Neutrophil (primary cell): ENCODE measurements at regions not wholly inside any gene's neighbourhood (a gene's known extent, or its start where the extent isn't known, plus 50 kb on each side); places are given as distances from the start of the nearest gene placed in this dataset.
"Not testable (repeated sequence)": the region's sequence is repeated elsewhere in the genome, so short reads cannot be mapped to it uniquely, and the experiment has no call there.

ENCODE experiments used
- H3K27ac ChIP-seq: fragments of 200-600 bp; sonication (generic); 2 replicates; pipeline ENCODE4 v1.5.1; 2016; ENCODE audit warnings: mild to moderate bottlenecking, moderate library complexity
- H3K27me3 ChIP-seq: fragments of 200-600 bp; sonication (generic); 2 replicates; pipeline ENCODE4 v1.6.0; 2016; ENCODE audit warnings: mild to moderate bottlenecking
- H3K36me3 ChIP-seq: fragments of 200-600 bp; sonication (generic); 2 replicates; pipeline ENCODE4 v1.5.1; 2017
- H3K4me1 ChIP-seq, 2 experiments: fragments of 200-600 bp in 1 of 2; sonication (generic) in 1 of 2; 1 replicate in 1 of 2; 2 replicates in 1 of 2; pipeline versions ENCODE4 v1.5.1 to v1.6.1; 2013 to 2016; ENCODE audit warnings: low read depth in 1 of 2, low read length in 1 of 2, mild to moderate bottlenecking in 1 of 2, moderate library complexity in 1 of 2; ENCODE audit not compliant: control insufficient read depth in 1 of 2, insufficient read depth in 1 of 2
- H3K4me3 ChIP-seq, 2 experiments: fragments of 200-600 bp in 1 of 2; sonication (generic) in 1 of 2; 1 replicate in 1 of 2; 2 replicates in 1 of 2; pipeline ENCODE4 v1.5.1; 2013 to 2016; ENCODE audit warnings: low read depth in 1 of 2, low read length in 1 of 2, mild to moderate bottlenecking in 1 of 2, moderate library complexity in 1 of 2
- H3K9me3 ChIP-seq: fragments of 200-600 bp; sonication (generic); 2 replicates; pipeline ENCODE4 v1.5.1; 2016
- CTCF ChIP-seq: fragments of 200-600 bp; sonication (generic); IDR thresholded peaks from 2 replicates; pipeline ENCODE4 v1.5.1; 2016; ENCODE audit warnings: antibody characterized with exemption

- no peaks in the 10 kb centered on the region for H3K4me1 ChIP-seq
- no peaks in the 10 kb centered on the region for H3K36me3 ChIP-seq
- no peaks in the 10 kb centered on the region for H3K27me3 ChIP-seq
- H3K9me3 ChIP-seq: no peaks in the 10 kb centered on the region
- no peak for TF ChIP-seq CTCF
- no peak overlapping the region for H3K4me3 ChIP-seq
- H3K27ac ChIP-seq: no peak overlapping the region
Observed at GRCh38 chr6:119423996-119424395, 74.4 kb upstream of the MAN1A1 start.

- H3K27me3 ChIP-seq, H3K27ac ChIP-seq, H3K36me3 ChIP-seq: not testable (repeated sequence)
Observed at GRCh38 chr6:119418084-119418483, 68.5 kb upstream of the MAN1A1 start.

GRCh38 chr6:119407156-119407555 is 57.6 kb upstream of the MAN1A1 start:
- no peaks in the 10 kb centered on the region for H3K4me1 ChIP-seq
- H3K9me3 ChIP-seq: no peaks in the 10 kb centered on the region
- no peaks in the 10 kb centered on the region for H3K36me3 ChIP-seq
- H3K27ac ChIP-seq: no peak overlapping the region
- H3K27me3 ChIP-seq: no peaks in the 10 kb centered on the region
- H3K4me3 ChIP-seq: no peak overlapping the region
- TF ChIP-seq CTCF: no peak

More at GRCh38 chr6:119418084-119418483, 68.5 kb upstream of the MAN1A1 start:
- not testable (repeated sequence) for H3K4me3 ChIP-seq, H3K4me1 ChIP-seq, H3K9me3 ChIP-seq

- H3K27ac ChIP-seq, H3K27me3 ChIP-seq, H3K4me1 ChIP-seq, H3K4me3 ChIP-seq, H3K9me3 ChIP-seq, H3K36me3 ChIP-seq: not testable (repeated sequence)
Observed at GRCh38 chr6:119405114-119405513, 55.6 kb upstream of the MAN1A1 start.
